GM12865 (cell line): ENCODE measurements at regions not wholly inside any gene's neighbourhood (a gene's known extent, or its start where the extent isn't known, plus 50 kb on each side); places are given as distances from the start of the nearest gene placed in this dataset.

Experiments
- DNase-seq: peaks from one replicate; pipeline ENCODE4 v3.0.0; 2010; ENCODE audit warnings: low read depth
- H3K4me3 ChIP-seq: 2 replicates; pipeline ENCODE4 v1.5.1; 2011; ENCODE audit warnings: mild to moderate bottlenecking, low read depth, low read length, control low read depth
- TF ChIP-seq, protein P1 (sequence below): IDR thresholded peaks from 2 replicates; pipeline ENCODE4 v1.5.1; 2011; ENCODE audit warnings: low read length, control low read depth, low read depth, inconsistent platforms; ENCODE audit not compliant: insufficient read depth; ENCODE audit errors: missing control alignments

DNA sequence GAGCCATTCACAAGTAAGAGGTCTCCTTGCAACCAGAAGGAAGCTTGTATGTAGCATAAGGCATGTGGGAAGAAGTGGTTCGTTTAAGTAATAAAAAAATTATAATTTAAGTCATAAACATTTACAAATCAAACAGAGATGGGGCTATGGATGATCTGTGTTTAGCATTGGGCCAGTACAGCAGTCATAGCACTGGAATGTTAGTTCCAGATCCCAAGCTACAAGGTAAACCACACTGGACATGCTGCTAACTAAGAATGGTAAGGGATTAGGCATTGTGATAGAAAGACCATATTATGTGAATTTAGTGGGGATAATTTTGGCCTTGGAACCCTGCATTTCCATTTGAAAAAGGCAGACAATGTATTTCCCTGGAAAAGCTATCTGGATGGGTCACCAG lies 170.4 kb upstream of the KCNN2 start:
- TF ChIP-seq, protein P1, sequence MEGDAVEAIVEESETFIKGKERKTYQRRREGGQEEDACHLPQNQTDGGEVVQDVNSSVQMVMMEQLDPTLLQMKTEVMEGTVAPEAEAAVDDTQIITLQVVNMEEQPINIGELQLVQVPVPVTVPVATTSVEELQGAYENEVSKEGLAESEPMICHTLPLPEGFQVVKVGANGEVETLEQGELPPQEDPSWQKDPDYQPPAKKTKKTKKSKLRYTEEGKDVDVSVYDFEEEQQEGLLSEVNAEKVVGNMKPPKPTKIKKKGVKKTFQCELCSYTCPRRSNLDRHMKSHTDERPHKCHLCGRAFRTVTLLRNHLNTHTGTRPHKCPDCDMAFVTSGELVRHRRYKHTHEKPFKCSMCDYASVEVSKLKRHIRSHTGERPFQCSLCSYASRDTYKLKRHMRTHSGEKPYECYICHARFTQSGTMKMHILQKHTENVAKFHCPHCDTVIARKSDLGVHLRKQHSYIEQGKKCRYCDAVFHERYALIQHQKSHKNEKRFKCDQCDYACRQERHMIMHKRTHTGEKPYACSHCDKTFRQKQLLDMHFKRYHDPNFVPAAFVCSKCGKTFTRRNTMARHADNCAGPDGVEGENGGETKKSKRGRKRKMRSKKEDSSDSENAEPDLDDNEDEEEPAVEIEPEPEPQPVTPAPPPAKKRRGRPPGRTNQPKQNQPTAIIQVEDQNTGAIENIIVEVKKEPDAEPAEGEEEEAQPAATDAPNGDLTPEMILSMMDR: no peak
- no peak for DNase-seq

DNA sequence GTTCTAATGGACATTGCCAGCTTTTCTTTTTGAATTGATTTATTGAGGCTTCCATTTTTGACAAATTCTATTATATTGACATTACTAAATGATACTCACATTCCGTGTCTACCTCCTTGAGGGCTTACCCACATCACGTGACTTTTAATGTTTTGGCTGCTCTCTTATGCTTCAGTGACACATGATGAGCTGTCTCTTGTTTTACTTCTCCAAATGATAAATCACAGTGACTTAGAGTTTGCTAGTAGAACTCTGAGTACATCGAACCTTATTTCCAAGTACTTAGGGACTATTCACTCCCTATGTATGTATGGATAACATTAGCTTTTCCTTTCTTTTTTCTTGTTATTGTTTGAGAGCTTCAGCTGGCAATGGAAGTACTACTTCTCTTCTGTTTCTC lies 169.8 kb upstream of the KCNN2 start:
- no peak for DNase-seq
- no peak overlapping the region for H3K4me3 ChIP-seq
- TF ChIP-seq, protein P1: no peak

More for the DNA sequence above, 170.4 kb upstream of the KCNN2 start:
- no peak overlapping the region for H3K4me3 ChIP-seq

DNA sequence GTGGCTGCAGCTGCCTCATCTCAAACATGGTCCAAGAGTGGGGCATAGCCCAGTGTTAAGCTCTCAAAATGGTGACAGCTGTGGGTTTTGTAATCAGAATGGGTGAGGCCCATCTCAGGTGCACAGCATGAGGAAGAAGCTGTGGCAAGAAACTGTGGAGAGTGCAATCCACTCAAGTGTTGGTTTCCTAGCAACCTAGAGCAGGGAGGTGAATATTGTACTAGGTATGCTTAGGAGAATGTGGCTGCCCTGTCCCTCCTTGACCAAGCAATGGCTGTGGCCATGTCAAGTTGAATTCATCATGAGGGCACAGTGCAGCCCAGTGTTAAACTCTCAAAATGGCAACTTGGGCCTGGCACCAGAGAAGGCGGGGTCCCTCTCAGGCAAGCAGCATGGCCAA lies 160.5 kb upstream of the KCNN2 start:
- no peak for DNase-seq
- H3K4me3 ChIP-seq: no peak overlapping the region
- TF ChIP-seq, protein P1: no peak

DNA sequence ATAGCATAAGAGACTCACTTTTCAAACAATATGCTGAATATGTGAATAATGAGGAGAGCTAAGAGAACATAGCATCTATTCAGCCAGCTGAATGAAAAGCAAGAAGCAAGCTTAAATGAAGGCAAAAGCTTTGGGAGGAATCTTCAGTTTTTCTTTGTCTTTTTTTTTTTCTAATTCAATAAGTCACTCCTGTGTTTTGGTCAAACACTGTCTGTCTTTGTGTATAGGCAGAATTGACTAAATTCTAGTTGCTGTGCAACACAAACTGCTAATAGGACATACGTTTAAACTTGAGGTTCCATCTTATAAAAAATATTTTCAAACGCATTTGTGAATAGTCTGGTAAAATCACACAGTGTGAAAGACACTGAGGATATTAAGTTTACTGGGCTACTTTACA lies 156.9 kb upstream of the KCNN2 start:
- DNase-seq: no peak
- TF ChIP-seq, protein P1: no peak
- H3K4me3 ChIP-seq: no peak overlapping the region

DNA sequence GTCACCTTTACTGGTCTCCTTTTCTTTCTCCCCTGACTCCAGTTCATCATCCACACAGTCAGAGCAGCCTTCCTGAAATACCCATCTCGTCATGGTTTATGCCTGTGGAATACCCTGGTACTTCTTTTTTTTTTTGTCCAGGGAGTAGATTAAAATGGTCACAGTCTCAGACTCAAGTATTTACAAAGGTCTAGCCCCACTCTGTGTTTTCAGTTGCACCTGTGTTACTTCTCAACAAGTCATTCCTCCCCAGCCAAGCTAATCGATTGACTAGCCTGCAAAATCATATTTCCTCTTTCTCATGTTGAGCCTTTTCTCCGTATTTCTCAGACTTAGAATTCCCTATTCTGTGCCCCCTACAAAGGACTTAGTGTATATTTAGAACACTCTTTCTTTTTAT lies 155.2 kb upstream of the KCNN2 start:
- TF ChIP-seq, protein P1: no peak
- H3K4me3 ChIP-seq: no peak overlapping the region
- DNase-seq: no peak

DNA sequence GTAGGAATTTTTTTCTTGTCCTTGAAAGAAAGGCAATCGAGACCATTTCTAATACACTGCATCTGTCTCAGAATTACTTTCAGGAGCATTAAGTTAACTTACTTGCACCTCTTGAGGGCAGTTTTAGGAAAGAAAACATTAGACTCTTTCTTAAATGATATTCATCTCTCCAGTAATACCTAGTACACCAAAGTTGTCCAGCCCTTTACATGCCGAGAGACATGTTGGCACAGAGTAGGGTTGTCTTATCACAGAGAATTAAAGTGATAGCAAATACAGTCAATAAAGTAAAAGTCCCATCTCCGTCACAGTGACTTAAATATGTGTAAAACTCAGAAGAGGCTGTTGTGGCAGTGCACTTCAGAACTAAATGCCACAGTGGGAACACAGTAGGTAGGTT lies 154.3 kb upstream of the KCNN2 start:
- no peak overlapping the region for H3K4me3 ChIP-seq
- DNase-seq: no peak
- TF ChIP-seq, protein P1: no peak

DNA sequence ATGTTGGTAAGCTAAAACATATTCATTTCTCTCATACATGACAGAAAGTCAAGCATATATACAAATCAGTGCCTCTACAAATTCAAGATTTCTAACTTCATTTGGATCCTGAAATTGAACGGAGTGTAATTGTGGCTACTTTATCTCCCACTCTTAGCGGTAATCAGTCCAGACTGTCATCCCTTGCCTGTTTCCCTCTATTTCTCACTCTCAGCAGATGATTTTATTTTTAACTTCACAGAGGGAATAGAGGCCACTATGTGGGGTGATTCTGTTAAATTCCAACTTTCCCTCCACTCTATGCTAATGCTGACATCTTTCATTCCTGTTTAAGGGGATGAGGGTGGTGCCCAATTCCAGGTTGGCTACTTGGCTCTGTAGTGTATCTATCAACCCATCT lies 153.8 kb upstream of the KCNN2 start:
- DNase-seq: no peak
- TF ChIP-seq, protein P1: no peak
- no peak overlapping the region for H3K4me3 ChIP-seq
